ENCODE measurements at regions not wholly inside any gene's neighbourhood (a gene's known extent, or its start where the extent isn't known, plus 50 kb on each side); places are given as distances from the start of the nearest gene placed in this dataset.

DNA sequence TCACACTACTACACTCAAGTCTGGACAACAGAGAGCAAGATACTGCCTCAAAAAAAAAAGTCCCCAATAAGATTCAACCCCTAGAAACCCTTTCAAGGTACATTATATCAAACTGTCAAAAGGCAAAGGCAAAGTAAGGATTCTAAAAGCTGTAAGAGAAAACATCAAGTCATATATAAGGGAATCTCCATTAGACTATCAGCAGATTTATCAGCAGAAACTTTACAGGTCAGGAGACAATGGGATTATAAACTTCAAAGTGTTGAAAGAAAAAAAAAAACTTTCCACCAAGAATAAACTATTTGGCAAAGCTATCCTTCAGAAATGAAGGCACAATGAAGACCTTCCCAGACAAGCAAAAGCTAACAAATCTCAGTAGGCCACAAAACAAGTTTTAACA is 63.5 kb upstream of the DMRT1 start:
- Histone ChIP-seq H3K9ac (no peak overlapping the region), H4K20me1 (ENCODE audit: low read depth) (no peaks in the 10 kb centered on the region), H3K9me3 (ENCODE audit: low read depth) (no peaks in the 10 kb centered on the region), H3K4me3 (no peak overlapping the region), H3K4me2 (no peak overlapping the region), H3K4me1 (no peaks in the 10 kb centered on the region), H3K36me3 (no peaks in the 10 kb centered on the region), H3K79me2 (ENCODE audit: low read depth) (no peaks in the 10 kb centered on the region), H3K27ac (no peak overlapping the region), H3K27me3 (no peaks in the 10 kb centered on the region), H3F3A (ENCODE audit: low read depth) (no peaks in the 10 kb centered on the region), H2AFZ (replicated peaks) (no peak overlapping the region)
- TF ChIP-seq EZH2 (IDR thresholded peaks at IDR 0.05) (no peak), EZH2phosphoT487 (IDR thresholded peaks at IDR 0.05) (no peak)
- TF ChIP-seq, protein P1, sequence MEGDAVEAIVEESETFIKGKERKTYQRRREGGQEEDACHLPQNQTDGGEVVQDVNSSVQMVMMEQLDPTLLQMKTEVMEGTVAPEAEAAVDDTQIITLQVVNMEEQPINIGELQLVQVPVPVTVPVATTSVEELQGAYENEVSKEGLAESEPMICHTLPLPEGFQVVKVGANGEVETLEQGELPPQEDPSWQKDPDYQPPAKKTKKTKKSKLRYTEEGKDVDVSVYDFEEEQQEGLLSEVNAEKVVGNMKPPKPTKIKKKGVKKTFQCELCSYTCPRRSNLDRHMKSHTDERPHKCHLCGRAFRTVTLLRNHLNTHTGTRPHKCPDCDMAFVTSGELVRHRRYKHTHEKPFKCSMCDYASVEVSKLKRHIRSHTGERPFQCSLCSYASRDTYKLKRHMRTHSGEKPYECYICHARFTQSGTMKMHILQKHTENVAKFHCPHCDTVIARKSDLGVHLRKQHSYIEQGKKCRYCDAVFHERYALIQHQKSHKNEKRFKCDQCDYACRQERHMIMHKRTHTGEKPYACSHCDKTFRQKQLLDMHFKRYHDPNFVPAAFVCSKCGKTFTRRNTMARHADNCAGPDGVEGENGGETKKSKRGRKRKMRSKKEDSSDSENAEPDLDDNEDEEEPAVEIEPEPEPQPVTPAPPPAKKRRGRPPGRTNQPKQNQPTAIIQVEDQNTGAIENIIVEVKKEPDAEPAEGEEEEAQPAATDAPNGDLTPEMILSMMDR (IDR thresholded peaks at IDR 0.05), result no peak
- no peaks in the 10 kb centered on the region for H3K36me3 Mint-ChIP-seq
- no peak for DNase-seq (ENCODE audit: low spot score)
- H3K27ac Mint-ChIP-seq, result no peak overlapping the region
- peaks cover 21% of the 10 kb centered on the region for H3K9me3 Mint-ChIP-seq
- no peak overlapping the region for H3K4me3 Mint-ChIP-seq
- H3K27me3 Mint-ChIP-seq (ENCODE audit: insufficient read depth, low read depth), result peaks cover 3% of the 10 kb centered on the region
- H3K4me1 Mint-ChIP-seq, result no peaks in the 10 kb centered on the region

DNA sequence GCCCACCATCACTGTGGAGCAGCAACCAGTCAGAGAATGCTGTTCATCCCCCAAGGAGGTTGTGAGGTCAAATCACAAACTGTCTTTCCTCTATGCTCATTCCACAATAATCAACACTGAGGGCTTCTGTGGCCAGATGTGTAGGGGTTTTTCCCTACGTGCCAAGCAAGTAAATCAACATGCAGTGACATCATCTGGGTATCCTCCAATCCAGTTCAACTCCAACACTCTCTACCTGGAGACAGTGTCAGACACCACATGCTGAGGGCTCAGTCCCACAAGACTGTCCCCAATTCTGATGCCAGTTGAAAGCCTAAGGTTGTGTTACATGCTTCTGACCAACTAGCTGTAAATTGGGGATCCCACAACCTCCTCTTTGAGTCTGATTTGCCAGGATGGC is 57.3 kb upstream of the DMRT1 start:
- TF ChIP-seq EZH2phosphoT487 (IDR thresholded peaks at IDR 0.05), result no peak
- no peak for TF ChIP-seq EZH2 (IDR thresholded peaks at IDR 0.05)
- TF ChIP-seq, protein P1 (IDR thresholded peaks at IDR 0.05), result no peak
- H3K4me3 Mint-ChIP-seq, result no peak overlapping the region
- no peaks in the 10 kb centered on the region for H3K27me3 Mint-ChIP-seq (ENCODE audit: insufficient read depth, low read depth)
- Histone ChIP-seq H3K9me3 (ENCODE audit: low read depth) (no peaks in the 10 kb centered on the region), H3K4me2 (no peak overlapping the region), H2AFZ (replicated peaks) (no peak overlapping the region), H3K27ac (no peak overlapping the region), H3F3A (ENCODE audit: low read depth) (no peaks in the 10 kb centered on the region), H3K79me2 (ENCODE audit: low read depth) (no peaks in the 10 kb centered on the region), H3K36me3 (no peaks in the 10 kb centered on the region), H3K27me3 (no peaks in the 10 kb centered on the region), H3K4me3 (no peak overlapping the region), H4K20me1 (ENCODE audit: low read depth) (no peaks in the 10 kb centered on the region), H3K4me1 (no peaks in the 10 kb centered on the region), H3K9ac (no peak overlapping the region)
- H3K27ac Mint-ChIP-seq, result peak overlapping the region; percentile 22
- H3K4me1 Mint-ChIP-seq, result no peaks in the 10 kb centered on the region
- DNase-seq (ENCODE audit: low spot score), result no peak
- no peaks in the 10 kb centered on the region for H3K36me3 Mint-ChIP-seq
- peaks cover 3% of the 10 kb centered on the region for H3K9me3 Mint-ChIP-seq

DNA sequence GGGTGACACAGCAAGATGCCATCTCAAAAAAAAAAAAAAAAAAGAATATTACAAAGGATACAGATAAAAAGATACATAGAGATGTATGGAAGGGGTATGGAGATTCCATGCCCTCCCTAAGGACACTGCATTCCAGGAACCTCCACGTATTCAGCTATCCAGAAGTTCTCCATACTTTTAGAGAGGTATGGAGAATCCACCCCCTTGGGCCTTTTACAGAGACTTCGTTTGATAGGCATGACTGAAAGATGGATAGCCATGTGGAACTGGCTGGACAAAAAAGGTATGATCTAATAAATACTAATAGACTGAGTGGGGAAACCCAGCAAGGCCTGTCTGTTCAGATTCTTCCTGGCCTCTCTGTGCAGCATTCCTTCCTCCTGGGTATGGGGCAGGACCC is 56.6 kb upstream of the DMRT1 start:
- Histone ChIP-seq H3K9ac (no peak overlapping the region), H3K4me2 (no peak overlapping the region), H2AFZ (replicated peaks) (no peak overlapping the region), H3F3A (ENCODE audit: low read depth) (no peaks in the 10 kb centered on the region), H3K4me1 (no peaks in the 10 kb centered on the region), H3K4me3 (no peak overlapping the region), H3K36me3 (no peaks in the 10 kb centered on the region), H3K79me2 (ENCODE audit: low read depth) (no peaks in the 10 kb centered on the region), H3K27me3 (no peaks in the 10 kb centered on the region), H3K27ac (no peak overlapping the region), H4K20me1 (ENCODE audit: low read depth) (no peaks in the 10 kb centered on the region), H3K9me3 (ENCODE audit: low read depth) (no peaks in the 10 kb centered on the region)
- Mint-ChIP-seq H3K27ac (no peak overlapping the region), H3K9me3 (no peaks in the 10 kb centered on the region), H3K27me3 (ENCODE audit: insufficient read depth, low read depth) (no peaks in the 10 kb centered on the region), H3K4me3 (no peak overlapping the region), H3K36me3 (no peaks in the 10 kb centered on the region), H3K4me1 (no peaks in the 10 kb centered on the region)
- DNase-seq (ENCODE audit: low spot score), result no peak
- TF ChIP-seq EZH2phosphoT487 (IDR thresholded peaks at IDR 0.05) (no peak), EZH2 (IDR thresholded peaks at IDR 0.05) (no peak)
- TF ChIP-seq, protein P1 (IDR thresholded peaks at IDR 0.05), result no peak

DNA sequence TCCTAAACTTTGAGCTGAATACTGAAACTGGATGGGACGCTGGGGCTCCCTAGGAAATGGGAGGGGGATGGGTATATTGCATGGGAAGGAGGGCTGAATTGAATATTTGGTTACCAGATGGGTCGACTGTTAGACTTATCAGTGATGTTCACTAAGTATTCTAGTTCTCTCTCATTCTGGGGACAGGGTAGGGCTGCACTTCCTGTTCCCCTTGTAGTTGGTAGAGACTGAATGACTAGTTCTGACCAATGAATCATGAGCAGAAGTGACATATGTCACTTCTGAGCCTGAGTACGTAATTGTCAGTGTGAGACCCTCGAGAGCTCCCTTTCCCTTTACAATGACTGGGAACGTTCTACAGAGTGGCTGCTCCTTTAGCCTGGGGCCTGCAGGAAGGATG is 55.5 kb upstream of the DMRT1 start:
- H3K27ac Mint-ChIP-seq, result no peak overlapping the region
- no peaks in the 10 kb centered on the region for H3K4me1 Mint-ChIP-seq
- no peaks in the 10 kb centered on the region for H3K27me3 ChIP-seq
- no peak for DNase-seq (ENCODE audit: low spot score)
- H3K27ac ChIP-seq, result no peak overlapping the region
- no peaks in the 10 kb centered on the region for H4K20me1 ChIP-seq (ENCODE audit: low read depth)
- no peaks in the 10 kb centered on the region for H3K36me3 Mint-ChIP-seq
- H3K4me2 ChIP-seq, result no peak overlapping the region
- no peaks in the 10 kb centered on the region for H3K36me3 ChIP-seq
- H3K4me1 ChIP-seq, result no peaks in the 10 kb centered on the region
- no peaks in the 10 kb centered on the region for H3F3A ChIP-seq (ENCODE audit: low read depth)
- H3K9ac ChIP-seq, result no peak overlapping the region
- no peaks in the 10 kb centered on the region for H3K9me3 ChIP-seq (ENCODE audit: low read depth)
- H3K4me3 Mint-ChIP-seq, result no peak overlapping the region
- H3K79me2 ChIP-seq (ENCODE audit: low read depth), result no peaks in the 10 kb centered on the region
- TF ChIP-seq EZH2phosphoT487 (IDR thresholded peaks at IDR 0.05) (no peak), EZH2 (IDR thresholded peaks at IDR 0.05) (no peak)
- TF ChIP-seq, protein P1 (IDR thresholded peaks at IDR 0.05), result no peak
- H3K27me3 Mint-ChIP-seq (ENCODE audit: insufficient read depth, low read depth), result peaks cover under 1% of the 10 kb centered on the region
- H3K4me3 ChIP-seq, result no peak overlapping the region
- no peak overlapping the region for H2AFZ ChIP-seq (replicated peaks)
- H3K9me3 Mint-ChIP-seq, result no peaks in the 10 kb centered on the region
